ENCODE measurements at regions not wholly inside any gene's neighbourhood (a gene's known extent, or its start where the extent isn't known, plus 50 kb on each side); places are given as distances from the start of the nearest gene placed in this dataset.
A peak's percentile ranks its signal among the peaks of the same experiment; 100 is the strongest.

- 46% methylated on average over 2 of the region's 2 CpGs for WGBS
- no peaks in the 10 kb centered on the region for H3K27me3 ChIP-seq (ENCODE audit: control insufficient read depth, insufficient read depth)
- no peak overlapping the region for H3K27ac ChIP-seq (ENCODE audit: low read length)
- ATAC-seq (no peak), DNase-seq (no peak)
- intact Hi-C loops (cut with DNase I), result no loop called here
- no peak overlapping the region for H3K4me3 ChIP-seq (ENCODE audit: low read length)
- H3K4me1 ChIP-seq (ENCODE audit: control insufficient read depth, insufficient read depth, low read length), result no peaks in the 10 kb centered on the region
- no peaks in the 10 kb centered on the region for H3K9me3 ChIP-seq (ENCODE audit: control insufficient read depth, low read length)
Measured at GRCh38 chr9:17928768-17929167, 349.9 kb downstream of the SH3GL2 start.

- WGBS, result 86% methylated on average over 2 of the region's 2 CpGs
- Histone ChIP-seq H3K27me3 (ENCODE audit: control insufficient read depth, insufficient read depth) (no peaks in the 10 kb centered on the region), H3K4me3 (ENCODE audit: low read length) (no peak overlapping the region), H3K9me3 (ENCODE audit: control insufficient read depth, low read length) (no peaks in the 10 kb centered on the region), H3K27ac (ENCODE audit: low read length) (no peak overlapping the region), H3K4me1 (ENCODE audit: control insufficient read depth, insufficient read depth, low read length) (no peaks in the 10 kb centered on the region)
- DNase-seq (no peak), ATAC-seq (no peak)
- intact Hi-C loops (cut with DNase I), result no loop called here
Measured at GRCh38 chr9:17929506-17929905, 350.6 kb downstream of the SH3GL2 start.

GRCh38 chr9:17930071-17930470, 351.2 kb downstream of the SH3GL2 start:
- WGBS, result 74% methylated on average over 5 of the region's 5 CpGs

GRCh38 chr9:17936365-17936764, 357.5 kb downstream of the SH3GL2 start:
- ATAC-seq, result no peak
- no peak overlapping the region for H3K27ac ChIP-seq (ENCODE audit: low read length)
- H3K4me3 ChIP-seq (ENCODE audit: low read length), result no peak overlapping the region
- intact Hi-C loops (cut with DNase I), result no loop called here
- H3K9me3 ChIP-seq (ENCODE audit: control insufficient read depth, low read length), result no peaks in the 10 kb centered on the region
- H3K27me3 ChIP-seq (ENCODE audit: control insufficient read depth, insufficient read depth), result no peaks in the 10 kb centered on the region
- DNase-seq, result no peak
- no peaks in the 10 kb centered on the region for H3K4me1 ChIP-seq (ENCODE audit: control insufficient read depth, insufficient read depth, low read length)
- 83% methylated on average over 7 of the region's 7 CpGs for WGBS

More at GRCh38 chr9:17930071-17930470, 351.2 kb downstream of the SH3GL2 start:
- ATAC-seq (no peak), DNase-seq (no peak)
- Histone ChIP-seq H3K4me1 (ENCODE audit: control insufficient read depth, insufficient read depth, low read length) (no peaks in the 10 kb centered on the region), H3K27me3 (ENCODE audit: control insufficient read depth, insufficient read depth) (no peaks in the 10 kb centered on the region), H3K27ac (ENCODE audit: low read length) (no peak overlapping the region), H3K9me3 (ENCODE audit: control insufficient read depth, low read length) (no peaks in the 10 kb centered on the region), H3K4me3 (ENCODE audit: low read length) (no peak overlapping the region)
- intact Hi-C loops (cut with DNase I), result no loop called here

GRCh38 chr9:17938035-17938655, 359.3 kb downstream of the SH3GL2 start:
- no peak overlapping the region for H3K27ac ChIP-seq (ENCODE audit: low read length)
- no peaks in the 10 kb centered on the region for H3K27me3 ChIP-seq (ENCODE audit: control insufficient read depth, insufficient read depth)
- WGBS, result 73% methylated on average over 8 of the region's 8 CpGs
- no peaks in the 10 kb centered on the region for H3K9me3 ChIP-seq (ENCODE audit: control insufficient read depth, low read length)
- H3K4me1 ChIP-seq (ENCODE audit: control insufficient read depth, insufficient read depth, low read length), result no peaks in the 10 kb centered on the region
- ATAC-seq (no peak), DNase-seq (no peak)
- intact Hi-C loops (cut with DNase I), result no loop called here
- H3K4me3 ChIP-seq (ENCODE audit: low read length), result no peak overlapping the region

- intact Hi-C loops (cut with DNase I), result no loop called here
- 87% methylated on average over 1 of the region's 1 CpG for WGBS
- no peaks in the 10 kb centered on the region for H3K9me3 ChIP-seq (ENCODE audit: control insufficient read depth, low read length)
Measured at GRCh38 chr9:17942498-17942897, 363.6 kb downstream of the SH3GL2 start.

GRCh38 chr9:17955409-17955808, 376.5 kb downstream of the SH3GL2 start:
- Histone ChIP-seq H3K4me3 (ENCODE audit: low read length) (no peak overlapping the region), H3K27me3 (ENCODE audit: control insufficient read depth, insufficient read depth) (no peaks in the 10 kb centered on the region), H3K9me3 (ENCODE audit: control insufficient read depth, low read length) (no peaks in the 10 kb centered on the region), H3K27ac (ENCODE audit: low read length) (no peak overlapping the region), H3K4me1 (ENCODE audit: control insufficient read depth, insufficient read depth, low read length) (no peaks in the 10 kb centered on the region)
- DNase-seq, result no peak
- no peak for ATAC-seq
- intact Hi-C loops (cut with DNase I), result no loop called here
- 77% methylated on average over 2 of the region's 2 CpGs for WGBS

More at GRCh38 chr9:17942498-17942897, 363.6 kb downstream of the SH3GL2 start:
- DNase-seq (no peak), ATAC-seq (no peak)
- H3K4me3 ChIP-seq (ENCODE audit: low read length), result no peak overlapping the region
- H3K4me1 ChIP-seq (ENCODE audit: control insufficient read depth, insufficient read depth, low read length), result no peaks in the 10 kb centered on the region
- no peak overlapping the region for H3K27ac ChIP-seq (ENCODE audit: low read length)
- no peaks in the 10 kb centered on the region for H3K27me3 ChIP-seq (ENCODE audit: control insufficient read depth, insufficient read depth)

- no peak overlapping the region for H3K27ac ChIP-seq (ENCODE audit: low read length)
- no peak overlapping the region for H3K4me3 ChIP-seq (ENCODE audit: low read length)
- ATAC-seq, result no peak
- peaks cover 2% of the 10 kb centered on the region for H3K4me1 ChIP-seq (ENCODE audit: control insufficient read depth, insufficient read depth, low read length)
- no peak for DNase-seq
- intact Hi-C loops (cut with DNase I), result no loop called here
- WGBS, result 72% methylated on average over 2 of the region's 2 CpGs
- no peaks in the 10 kb centered on the region for H3K27me3 ChIP-seq (ENCODE audit: control insufficient read depth, insufficient read depth)
- no peaks in the 10 kb centered on the region for H3K9me3 ChIP-seq (ENCODE audit: control insufficient read depth, low read length)
Measured at GRCh38 chr9:17958363-17958762, 379.5 kb downstream of the SH3GL2 start.

GRCh38 chr9:17962747-17963146, 383.9 kb downstream of the SH3GL2 start:
- ATAC-seq, result peak; percentile 86 to 88
- intact Hi-C loops (cut with DNase I), result no loop called here

GRCh38 chr9:17963498-17963897, 384.6 kb downstream of the SH3GL2 start:
- no peaks in the 10 kb centered on the region for H3K9me3 ChIP-seq (ENCODE audit: control insufficient read depth, low read length)
- H3K4me3 ChIP-seq (ENCODE audit: low read length), result no peak overlapping the region
- no peaks in the 10 kb centered on the region for H3K27me3 ChIP-seq (ENCODE audit: control insufficient read depth, insufficient read depth)
- 39% methylated on average over 5 of the region's 5 CpGs for WGBS
- peaks cover 2% of the 10 kb centered on the region for H3K4me1 ChIP-seq (ENCODE audit: control insufficient read depth, insufficient read depth, low read length)
- no peak overlapping the region for H3K27ac ChIP-seq (ENCODE audit: low read length)
- intact Hi-C loops (cut with DNase I), result no loop called here
- ATAC-seq (no peak), DNase-seq (no peak)

More at GRCh38 chr9:17962747-17963146, 383.9 kb downstream of the SH3GL2 start:
- WGBS, result 19% methylated on average over 3 of the region's 3 CpGs
- peak; percentile 46 to 64 (median 51) for DNase-seq
- Histone ChIP-seq H3K9me3 (ENCODE audit: control insufficient read depth, low read length) (no peaks in the 10 kb centered on the region), H3K4me3 (ENCODE audit: low read length) (no peak overlapping the region), H3K27me3 (ENCODE audit: control insufficient read depth, insufficient read depth) (no peaks in the 10 kb centered on the region), H3K4me1 (ENCODE audit: control insufficient read depth, insufficient read depth, low read length) (peaks cover 2% of the 10 kb centered on the region), H3K27ac (ENCODE audit: low read length) (no peak overlapping the region)

GRCh38 chr9:17967731-17968130, 388.9 kb downstream of the SH3GL2 start:
- 32% methylated on average over 3 of the region's 3 CpGs for WGBS
- intact Hi-C loops (cut with DNase I), result no loop called here
- Histone ChIP-seq H3K27ac (ENCODE audit: low read length) (no peak overlapping the region), H3K9me3 (ENCODE audit: control insufficient read depth, low read length) (no peaks in the 10 kb centered on the region), H3K4me3 (ENCODE audit: low read length) (no peak overlapping the region), H3K4me1 (ENCODE audit: control insufficient read depth, insufficient read depth, low read length) (peaks cover 1% of the 10 kb centered on the region), H3K27me3 (ENCODE audit: control insufficient read depth, insufficient read depth) (no peaks in the 10 kb centered on the region)
- ATAC-seq (peak in 1 of 2 donors; percentile 36), DNase-seq (no peak)

GRCh38 chr9:17969232-17969631, 390.4 kb downstream of the SH3GL2 start:
- DNase-seq, result no peak
- intact Hi-C loops (cut with DNase I), result no loop called here
- H3K27me3 ChIP-seq (ENCODE audit: control insufficient read depth, insufficient read depth), result no peaks in the 10 kb centered on the region
- no peak overlapping the region for H3K27ac ChIP-seq (ENCODE audit: low read length)
- no peak for ATAC-seq
- no peaks in the 10 kb centered on the region for H3K9me3 ChIP-seq (ENCODE audit: control insufficient read depth, low read length)
- H3K4me1 ChIP-seq (ENCODE audit: control insufficient read depth, insufficient read depth, low read length), result no peaks in the 10 kb centered on the region
- H3K4me3 ChIP-seq (ENCODE audit: low read length), result no peak overlapping the region
- 0% methylated on average over 1 of the region's 1 CpG for WGBS

Measured in right cardiac atrium (tissue), 5 donors.